Nephron (organoid): ENCODE measurements at regions not wholly inside any gene's neighbourhood (a gene's known extent, or its start where the extent isn't known, plus 50 kb on each side); places are given as distances from the start of the nearest gene placed in this dataset.
"Not testable (repeated sequence)": the region's sequence is repeated elsewhere in the genome, so short reads cannot be mapped to it uniquely, and the experiment has no call there.

Source experiments
- H3K27ac Mint-ChIP-seq, 3 experiments: 2 replicates each; pipeline ENCODE4 v1.8.0; 2020; ENCODE audit warnings: mixed read lengths in 3 of 3, mild to moderate bottlenecking in 2 of 3, moderate library complexity in 1 of 3
- H3K27me3 Mint-ChIP-seq: 2 replicates; pipeline ENCODE4 v1.8.0; 2021; ENCODE audit warnings: low read depth, mild to moderate bottlenecking, moderate library complexity, mixed read lengths
- H3K36me3 Mint-ChIP-seq: 2 replicates; pipeline ENCODE4 v1.8.0; 2020; ENCODE audit warnings: low read depth, mixed read lengths
- H3K4me1 Mint-ChIP-seq: 2 replicates; pipeline ENCODE4 v1.8.0; 2020; ENCODE audit warnings: mixed read lengths
- H3K4me3 Mint-ChIP-seq, 3 experiments: 2 replicates each; pipeline ENCODE4 v1.8.0; 2020; ENCODE audit warnings: mild to moderate bottlenecking in 3 of 3, mixed read lengths in 3 of 3, moderate library complexity in 2 of 3
- H3K9me3 Mint-ChIP-seq: 2 replicates; pipeline ENCODE4 v1.8.0; 2020; ENCODE audit warnings: mixed read lengths
- TF ChIP-seq, protein P1 (sequence below), 3 experiments: fragments of 200-600 bp; sonication (generic); IDR thresholded peaks; one replicate each; pipeline ENCODE4 v1.5.0; 2021; ENCODE audit warnings: antibody characterized with exemption in 3 of 3; ENCODE audit not compliant: unreplicated experiment in 3 of 3

DNA sequence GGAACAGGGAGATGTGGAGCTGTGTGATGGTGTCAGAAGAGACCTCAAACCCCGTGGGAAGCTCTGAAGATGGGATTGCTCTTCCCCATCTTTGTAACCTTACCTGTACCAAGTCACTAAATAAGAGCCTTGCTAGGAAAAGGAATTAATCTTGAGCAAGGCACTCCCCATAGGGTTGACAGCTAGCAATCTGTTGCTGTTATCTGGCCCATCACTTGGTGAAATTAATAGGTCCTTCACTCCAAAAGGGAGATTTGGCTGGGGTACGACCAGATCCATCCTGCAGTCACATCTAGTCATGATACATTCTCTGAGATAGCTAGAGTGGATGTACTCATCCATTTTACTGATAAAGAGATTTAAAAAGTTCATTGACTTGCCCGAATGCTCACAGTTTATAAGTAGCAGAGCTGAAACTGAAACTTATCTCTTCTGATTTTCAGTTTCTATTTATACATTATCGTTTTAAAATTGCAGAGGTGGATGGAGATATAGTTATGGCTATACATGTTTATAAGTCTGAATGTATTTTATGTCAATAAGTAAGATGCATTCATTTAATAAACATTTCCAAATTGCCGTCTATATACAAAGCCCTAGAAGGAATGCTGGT, 299.1 kb upstream of the MCTP2 start:
- Mint-ChIP-seq H3K4me1 (peaks cover 12% of the 10 kb centered on the region), H3K9me3 (no peaks in the 10 kb centered on the region), H3K27me3 (peaks cover 4% of the 10 kb centered on the region), H3K4me3 (no peak overlapping the region), H3K27ac (no peak overlapping the region), H3K36me3 (no peaks in the 10 kb centered on the region)
- TF ChIP-seq, protein P1, sequence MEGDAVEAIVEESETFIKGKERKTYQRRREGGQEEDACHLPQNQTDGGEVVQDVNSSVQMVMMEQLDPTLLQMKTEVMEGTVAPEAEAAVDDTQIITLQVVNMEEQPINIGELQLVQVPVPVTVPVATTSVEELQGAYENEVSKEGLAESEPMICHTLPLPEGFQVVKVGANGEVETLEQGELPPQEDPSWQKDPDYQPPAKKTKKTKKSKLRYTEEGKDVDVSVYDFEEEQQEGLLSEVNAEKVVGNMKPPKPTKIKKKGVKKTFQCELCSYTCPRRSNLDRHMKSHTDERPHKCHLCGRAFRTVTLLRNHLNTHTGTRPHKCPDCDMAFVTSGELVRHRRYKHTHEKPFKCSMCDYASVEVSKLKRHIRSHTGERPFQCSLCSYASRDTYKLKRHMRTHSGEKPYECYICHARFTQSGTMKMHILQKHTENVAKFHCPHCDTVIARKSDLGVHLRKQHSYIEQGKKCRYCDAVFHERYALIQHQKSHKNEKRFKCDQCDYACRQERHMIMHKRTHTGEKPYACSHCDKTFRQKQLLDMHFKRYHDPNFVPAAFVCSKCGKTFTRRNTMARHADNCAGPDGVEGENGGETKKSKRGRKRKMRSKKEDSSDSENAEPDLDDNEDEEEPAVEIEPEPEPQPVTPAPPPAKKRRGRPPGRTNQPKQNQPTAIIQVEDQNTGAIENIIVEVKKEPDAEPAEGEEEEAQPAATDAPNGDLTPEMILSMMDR (IDR thresholded peaks at IDR 0.05; ENCODE audit: unreplicated experiment in 3 of 3), result no peak

DNA sequence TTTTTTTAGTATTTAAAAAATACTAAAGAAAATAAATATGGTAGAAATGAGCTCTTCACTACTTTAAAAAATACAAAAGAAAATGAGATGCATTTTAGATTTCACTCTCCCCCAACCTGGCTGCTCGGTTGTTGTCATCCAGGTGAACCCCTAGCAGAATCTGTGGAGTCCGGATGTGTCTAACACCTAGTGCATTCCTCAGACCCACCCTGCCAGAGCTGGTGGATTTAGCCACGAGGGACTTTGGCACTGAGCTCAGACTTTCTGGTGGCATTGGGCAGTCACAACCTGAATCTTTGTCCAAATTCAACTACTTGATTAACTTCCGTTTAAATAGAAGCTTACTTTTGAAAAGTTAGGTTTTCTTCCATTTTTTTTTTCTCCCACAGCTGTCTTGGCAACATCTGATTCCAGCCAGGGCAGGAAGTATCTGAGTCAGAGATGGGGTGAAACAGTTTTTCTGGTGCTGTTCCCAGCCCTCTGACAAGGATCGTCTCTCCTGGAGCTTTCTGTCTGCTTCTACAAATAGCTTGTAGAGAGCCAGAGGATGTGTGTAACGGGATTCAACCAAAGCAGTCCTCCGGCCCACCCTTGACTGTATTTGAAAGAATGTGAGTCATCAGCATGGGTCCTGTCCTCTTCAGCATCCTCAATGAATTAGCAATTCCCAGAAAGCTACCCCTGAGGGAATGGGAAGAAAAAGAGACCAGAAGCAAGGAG, 301.8 kb upstream of the MCTP2 start:
- no peaks in the 10 kb centered on the region for H3K36me3 Mint-ChIP-seq
- H3K27me3 Mint-ChIP-seq, result peaks cover 4% of the 10 kb centered on the region
- H3K4me1 Mint-ChIP-seq, result peaks cover 12% of the 10 kb centered on the region
- H3K4me3 Mint-ChIP-seq, result no peak overlapping the region
- TF ChIP-seq, protein P1 (IDR thresholded peaks at IDR 0.05; ENCODE audit: unreplicated experiment in 3 of 3), result no peak
- peak overlapping the region in 2 of 3 experiments; percentile 81 to 84 for H3K27ac Mint-ChIP-seq
- H3K9me3 Mint-ChIP-seq, result no peaks in the 10 kb centered on the region

DNA sequence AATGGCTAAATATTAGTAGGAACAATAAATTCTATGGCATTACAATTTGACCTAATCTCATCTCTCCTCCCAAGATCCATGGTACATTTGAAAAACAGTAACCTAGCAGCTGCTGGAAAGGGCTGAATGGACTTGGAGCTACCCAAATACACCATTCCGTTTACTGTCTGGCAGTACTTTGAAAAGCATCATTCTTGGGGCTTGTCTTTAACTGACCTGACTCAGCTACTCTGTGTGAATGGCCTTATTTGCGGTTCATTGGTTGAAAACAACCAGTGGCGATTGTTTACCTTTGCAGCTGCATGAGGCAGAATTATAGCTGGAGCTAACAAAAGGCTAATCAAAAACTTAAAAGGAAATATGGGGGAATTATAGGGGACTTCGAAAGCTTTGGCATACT, 311.2 kb upstream of the MCTP2 start:
- Mint-ChIP-seq H3K27ac (no peak overlapping the region), H3K9me3 (peaks cover 14% of the 10 kb centered on the region), H3K4me3 (no peak overlapping the region), H3K36me3 (no peaks in the 10 kb centered on the region), H3K4me1 (no peaks in the 10 kb centered on the region), H3K27me3 (no peaks in the 10 kb centered on the region)
- TF ChIP-seq, protein P1 (IDR thresholded peaks at IDR 0.05; ENCODE audit: unreplicated experiment in 3 of 3), result no peak

- H3K9me3 Mint-ChIP-seq, result peaks cover 14% of the 10 kb centered on the region
Observed at GRCh38 chr15:93918801-93919200, 312.6 kb upstream of the MCTP2 start.

GRCh38 chr15:93917181-93917580, 314.2 kb upstream of the MCTP2 start:
- Mint-ChIP-seq H3K36me3 (no peaks in the 10 kb centered on the region), H3K27ac (no peak overlapping the region), H3K9me3 (peaks cover 9% of the 10 kb centered on the region), H3K4me1 (no peaks in the 10 kb centered on the region), H3K4me3 (no peak overlapping the region), H3K27me3 (no peaks in the 10 kb centered on the region)
- TF ChIP-seq, protein P1 (IDR thresholded peaks at IDR 0.05; ENCODE audit: unreplicated experiment in 3 of 3), result no peak

More at GRCh38 chr15:93918801-93919200, 312.6 kb upstream of the MCTP2 start:
- H3K36me3 Mint-ChIP-seq, H3K4me1 Mint-ChIP-seq, H3K27me3 Mint-ChIP-seq, H3K4me3 Mint-ChIP-seq, H3K27ac Mint-ChIP-seq: not testable (repeated sequence)

DNA sequence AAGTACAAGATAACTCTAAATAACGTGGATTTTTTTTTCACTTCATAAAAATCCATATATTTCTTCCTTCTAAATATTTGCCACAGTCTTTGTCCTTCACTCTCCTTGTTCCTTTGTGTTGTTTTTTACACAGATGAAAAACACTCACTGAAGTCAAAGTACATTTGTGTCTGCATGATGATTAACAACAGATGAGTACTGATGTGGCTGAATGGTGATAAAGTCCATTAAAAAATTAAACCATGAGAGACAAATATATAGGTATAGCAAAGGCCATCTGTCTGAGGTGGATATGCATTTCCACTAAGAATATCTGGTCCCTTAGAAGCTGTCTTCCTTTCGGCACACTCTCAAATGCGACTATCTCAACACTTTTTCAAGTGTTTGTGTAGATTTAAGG, 317.5 kb upstream of the MCTP2 start:
- no peaks in the 10 kb centered on the region for H3K4me1 Mint-ChIP-seq
- no peaks in the 10 kb centered on the region for H3K36me3 Mint-ChIP-seq
- H3K27ac Mint-ChIP-seq, result no peak overlapping the region
- no peaks in the 10 kb centered on the region for H3K9me3 Mint-ChIP-seq
- no peak overlapping the region for H3K4me3 Mint-ChIP-seq
- H3K27me3 Mint-ChIP-seq, result no peaks in the 10 kb centered on the region
- TF ChIP-seq, protein P1 (IDR thresholded peaks at IDR 0.05; ENCODE audit: unreplicated experiment in 3 of 3), result no peak
